ENCODE measurements at regions not wholly inside any gene's neighbourhood (a gene's known extent, or its start where the extent isn't known, plus 50 kb on each side); places are given as distances from the start of the nearest gene placed in this dataset.
"Not testable (repeated sequence)": the region's sequence is repeated elsewhere in the genome, so short reads cannot be mapped to it uniquely, and the experiment has no call there.

GRCh38 chr2:142734231-142734630, 143.2 kb upstream of the KYNU start:
- H3K4me3 ChIP-seq (ENCODE audit: low read depth, low read length): no peak overlapping the region

GRCh38 chr2:142729814-142730213, 147.7 kb upstream of the KYNU start:
- DNase-seq (ENCODE audit: low read depth); H3K4me3 ChIP-seq (ENCODE audit: low read depth, low read length); in situ Hi-C loops (cut with HindIII; ENCODE audit: low sequenced_read_pairs): not testable (repeated sequence)

More at GRCh38 chr2:142734231-142734630, 143.2 kb upstream of the KYNU start:
- TF ChIP-seq CTCF (IDR thresholded peaks at IDR 0.05; ENCODE audit: low read depth, low read length, missing control alignments): no peak
- in situ Hi-C loops (cut with HindIII; ENCODE audit: low sequenced_read_pairs): no loop called here
- no peak for DNase-seq (ENCODE audit: low read depth)

- H3K4me3 ChIP-seq (ENCODE audit: low read depth, low read length); in situ Hi-C loops (cut with HindIII; ENCODE audit: low sequenced_read_pairs); DNase-seq (ENCODE audit: low read depth): not testable (repeated sequence)
Measured at GRCh38 chr2:142727821-142728478, 149.5 kb upstream of the KYNU start.

- DNase-seq (ENCODE audit: low read depth): no peak
- in situ Hi-C loops (cut with HindIII; ENCODE audit: low sequenced_read_pairs): no loop called here
- H3K4me3 ChIP-seq (ENCODE audit: low read depth, low read length): no peak overlapping the region
- no peak for TF ChIP-seq CTCF (IDR thresholded peaks at IDR 0.05; ENCODE audit: low read depth, low read length, missing control alignments)
Measured at GRCh38 chr2:142725386-142725785, 152.1 kb upstream of the KYNU start.

GRCh38 chr2:142724713-142725349, 152.6 kb upstream of the KYNU start:
- no peak for DNase-seq (ENCODE audit: low read depth)
- no peak for TF ChIP-seq CTCF (IDR thresholded peaks at IDR 0.05; ENCODE audit: low read depth, low read length, missing control alignments)
- in situ Hi-C loops (cut with HindIII; ENCODE audit: low sequenced_read_pairs): no loop called here
- no peak overlapping the region for H3K4me3 ChIP-seq (ENCODE audit: low read depth, low read length)

GRCh38 chr2:142724186-142724585, 153.3 kb upstream of the KYNU start:
- no peak for TF ChIP-seq CTCF (IDR thresholded peaks at IDR 0.05; ENCODE audit: low read depth, low read length, missing control alignments)
- in situ Hi-C loops (cut with HindIII; ENCODE audit: low sequenced_read_pairs): no loop called here
- no peak for DNase-seq (ENCODE audit: low read depth)
- no peak overlapping the region for H3K4me3 ChIP-seq (ENCODE audit: low read depth, low read length)

- no peak overlapping the region for H3K4me3 ChIP-seq (ENCODE audit: low read depth, low read length)
- in situ Hi-C loops (cut with HindIII; ENCODE audit: low sequenced_read_pairs): no loop called here
- no peak for TF ChIP-seq CTCF (IDR thresholded peaks at IDR 0.05; ENCODE audit: low read depth, low read length, missing control alignments)
- no peak for DNase-seq (ENCODE audit: low read depth)
Measured at GRCh38 chr2:142723236-142723635, 154.2 kb upstream of the KYNU start.

Measured in astrocyte of the cerebellum (primary cell).